Naive thymus-derived CD4-positive, alpha-beta T cell (primary cell): ENCODE measurements at regions not wholly inside any gene's neighbourhood (a gene's known extent, or its start where the extent isn't known, plus 50 kb on each side); places are given as distances from the start of the nearest gene placed in this dataset.

Experiments
- ATAC-seq: fragments of 150-1000 bp; cut with Tn5 transposase; 2 replicates; pipeline ENCODE4 v1.10.0; 2021; ENCODE audit warnings: mild to moderate bottlenecking, moderate library complexity
- CTCF ChIA-PET: fragments of 350-600 bp; sonication (Branson Sonifier 250); formaldehyde crosslinking; loops from one replicate; lab custom pipeline; 2021; ENCODE audit warnings: antibody characterized with exemption; lab: Charles Lee
- POLR2A ChIA-PET: fragments of 350-600 bp; sonication (Branson Sonifier 250); formaldehyde crosslinking; loops from one replicate; lab custom pipeline; 2021; ENCODE audit warnings: antibody characterized with exemption, inconsistent platforms; lab: Charles Lee
- DNase-seq, 9 donors: peaks; one replicate each; pipeline versions ENCODE4 v3.0.0 to v3.0.0-alpha.2; 2020 to 2022; ENCODE audit warnings: mixed read lengths in 1 of 9
- H3K27ac ChIP-seq: one replicate; pipeline ENCODE4 v1.7.0; 2013; ENCODE audit warnings: mild to moderate bottlenecking, low read depth, low read length, moderate library complexity
- H3K27me3 ChIP-seq, 2 donors: one replicate each; pipeline ENCODE4 v1.7.0; 2013; ENCODE audit warnings: low read length in 2 of 2, mild to moderate bottlenecking in 2 of 2, moderate library complexity in 2 of 2; ENCODE audit not compliant: control insufficient read depth in 2 of 2, insufficient read depth in 2 of 2
- H3K36me3 ChIP-seq, 3 experiments: 1 replicate in 2 of 3; 2 replicates in 1 of 3; pipeline ENCODE4 v1.7.0; 2013; ENCODE audit warnings: low read length in 3 of 3, mild to moderate bottlenecking in 3 of 3, moderate library complexity in 1 of 3; ENCODE audit not compliant: insufficient read depth in 3 of 3, control insufficient read depth in 2 of 3
- H3K4me1 ChIP-seq, 2 donors: one replicate each; pipeline ENCODE4 v1.7.0; 2013; ENCODE audit warnings: low read length in 2 of 2, mild to moderate bottlenecking in 2 of 2, moderate library complexity in 1 of 2; ENCODE audit not compliant: control insufficient read depth in 2 of 2, insufficient read depth in 2 of 2
- H3K4me3 ChIP-seq: 2 replicates; pipeline ENCODE4 v1.7.0; 2013; ENCODE audit warnings: mild to moderate bottlenecking, low read length
- H3K9me3 ChIP-seq, 3 experiments: 1 replicate in 2 of 3; 2 replicates in 1 of 3; pipeline ENCODE4 v1.7.0; 2013; ENCODE audit warnings: low read length in 3 of 3; ENCODE audit not compliant: control insufficient read depth in 2 of 3
- H3K27ac Mint-ChIP-seq, 9 donors: one replicate each; pipeline ENCODE4 v1.8.0; 2020 to 2022; ENCODE audit warnings: mixed read lengths in 9 of 9, mild to moderate bottlenecking in 8 of 9, moderate library complexity in 5 of 9, inconsistent platforms in 2 of 9
- H3K27me3 Mint-ChIP-seq, 5 donors: one replicate each; pipeline ENCODE4 v1.8.0; 2021 to 2022; ENCODE audit warnings: mixed read lengths in 5 of 5, mild to moderate bottlenecking in 1 of 5
- H3K36me3 Mint-ChIP-seq, 5 donors: one replicate each; pipeline ENCODE4 v1.8.0; 2020 to 2022; ENCODE audit warnings: mixed read lengths in 5 of 5, mild to moderate bottlenecking in 3 of 5, inconsistent platforms in 1 of 5
- H3K4me1 Mint-ChIP-seq, 7 donors: one replicate each; pipeline ENCODE4 v1.8.0; 2020 to 2022; ENCODE audit warnings: mixed read lengths in 7 of 7, mild to moderate bottlenecking in 3 of 7, inconsistent platforms in 1 of 7
- H3K4me3 Mint-ChIP-seq, 10 donors: one replicate each; pipeline ENCODE4 v1.8.0; 2020 to 2022; ENCODE audit warnings: mild to moderate bottlenecking in 10 of 10, mixed read lengths in 10 of 10, moderate library complexity in 6 of 10, inconsistent platforms in 2 of 10
- H3K9me3 Mint-ChIP-seq, 11 donors: one replicate each; pipeline ENCODE4 v1.8.0; 2020 to 2022; ENCODE audit warnings: mixed read lengths in 11 of 11, mild to moderate bottlenecking in 4 of 11, inconsistent platforms in 1 of 11, moderate library complexity in 1 of 11
- intact Hi-C, 2 donors: fragments of 100-400 bp; cut with micrococcal nuclease; formaldehyde crosslinking; loops; one replicate each; pipeline ENCODE4 v1.15.1; 2023

GRCh38 chr11:37647767-37648166, 1049.7 kb upstream of the RAG2 start:
- ATAC-seq: no peak
- POLR2A ChIA-PET: no interaction called here
- no peak for DNase-seq

DNA sequence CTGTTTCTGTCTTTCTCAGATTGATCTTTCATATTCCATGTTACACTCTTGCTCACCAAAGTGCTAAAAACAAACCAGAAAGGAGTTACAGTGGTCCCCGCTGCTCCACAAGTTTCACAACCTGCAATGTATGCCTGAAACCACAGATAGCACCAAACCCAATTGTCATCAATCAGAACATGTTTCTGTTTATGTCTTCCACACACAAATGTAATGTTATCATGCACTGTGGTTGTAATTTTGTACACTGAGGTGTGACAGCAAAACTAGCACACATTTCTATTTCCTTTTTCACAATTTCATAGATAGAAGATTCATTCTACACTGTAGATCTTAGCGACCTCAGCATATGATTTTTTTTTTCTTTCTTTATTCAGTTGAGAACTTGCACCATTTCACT, 1045.9 kb upstream of the RAG2 start:
- Mint-ChIP-seq H3K4me1 (peaks cover 0 to 4% (median 0%) of the 10 kb centered on the region in 7 donors), H3K4me3 (peak overlapping the region in 1 of 10 donors; percentile 6), H3K27me3 (no peaks in the 10 kb centered on the region), H3K36me3 (no peaks in the 10 kb centered on the region), H3K27ac (no peak overlapping the region), H3K9me3 (peaks cover 0 to 18% (median 3%) of the 10 kb centered on the region in 11 donors)
- POLR2A ChIA-PET: no interaction called here
- Histone ChIP-seq H3K27ac (no peak overlapping the region), H3K4me1 (no peaks in the 10 kb centered on the region), H3K4me3 (no peak overlapping the region), H3K36me3 (no peaks in the 10 kb centered on the region), H3K9me3 (no peaks in the 10 kb centered on the region), H3K27me3 (no peaks in the 10 kb centered on the region)
- DNase-seq (no peak), ATAC-seq (no peak)
- intact Hi-C loops: no loop called here
- CTCF ChIA-PET: no interaction called here

More at GRCh38 chr11:37647767-37648166, 1049.7 kb upstream of the RAG2 start:
- H3K4me1 ChIP-seq: no peaks in the 10 kb centered on the region
- Mint-ChIP-seq H3K27me3 (no peaks in the 10 kb centered on the region), H3K4me3 (no peak overlapping the region), H3K36me3 (no peaks in the 10 kb centered on the region), H3K4me1 (peaks cover 0 to 4% (median 0%) of the 10 kb centered on the region in 7 donors), H3K9me3 (peaks cover 0 to 18% (median 6%) of the 10 kb centered on the region in 11 donors), H3K27ac (no peak overlapping the region)
- CTCF ChIA-PET: no interaction called here
- no peak overlapping the region for H3K27ac ChIP-seq
- intact Hi-C loops: no loop called here
- H3K9me3 ChIP-seq: no peaks in the 10 kb centered on the region
- H3K27me3 ChIP-seq: no peaks in the 10 kb centered on the region
- H3K36me3 ChIP-seq: no peaks in the 10 kb centered on the region
- H3K4me3 ChIP-seq: no peak overlapping the region

GRCh38 chr11:37642296-37642695, 1044.3 kb upstream of the RAG2 start:
- Histone ChIP-seq H3K4me1 (no peaks in the 10 kb centered on the region), H3K36me3 (no peaks in the 10 kb centered on the region), H3K27me3 (no peaks in the 10 kb centered on the region), H3K4me3 (no peak overlapping the region), H3K9me3 (no peaks in the 10 kb centered on the region), H3K27ac (no peak overlapping the region)
- intact Hi-C loops: no loop called here
- Mint-ChIP-seq H3K27ac (no peak overlapping the region), H3K36me3 (no peaks in the 10 kb centered on the region), H3K9me3 (peaks cover 0 to 23% (median 6%) of the 10 kb centered on the region in 11 donors), H3K4me3 (no peak overlapping the region), H3K4me1 (peaks cover 0 to 4% (median 0%) of the 10 kb centered on the region in 7 donors), H3K27me3 (no peaks in the 10 kb centered on the region)
- ATAC-seq (no peak), DNase-seq (no peak)
- ChIA-PET POLR2A (no interaction called here), CTCF (no interaction called here)

- no peak overlapping the region for H3K27ac ChIP-seq
- no peaks in the 10 kb centered on the region for H3K4me1 Mint-ChIP-seq
Observed at GRCh38 chr11:37632748-37633147, 1034.7 kb upstream of the RAG2 start.

DNA sequence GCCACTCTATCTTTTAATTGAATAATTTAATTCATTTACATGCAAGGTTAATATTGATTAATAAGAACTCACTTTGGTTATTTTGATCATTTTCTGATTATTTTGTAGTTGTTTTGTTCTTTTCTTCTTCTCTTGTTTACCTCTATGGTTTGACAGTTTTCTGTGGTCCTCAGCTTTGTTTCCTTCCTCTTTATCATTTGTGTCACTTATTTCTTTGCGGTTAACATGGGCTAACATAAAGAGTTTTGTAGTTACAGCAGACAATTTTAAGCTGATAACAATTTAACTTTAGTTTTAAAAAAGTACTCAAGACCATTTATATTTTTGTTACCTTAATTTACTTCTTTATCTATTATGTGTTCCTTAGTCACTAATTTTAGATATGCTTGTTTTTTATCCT, 1032.8 kb upstream of the RAG2 start:
- peaks cover 0 to 32% (median 4%) of the 10 kb centered on the region in 11 donors for H3K9me3 Mint-ChIP-seq
- CTCF ChIA-PET: no interaction called here
- H3K27me3 Mint-ChIP-seq: no peaks in the 10 kb centered on the region

More at GRCh38 chr11:37632748-37633147, 1034.7 kb upstream of the RAG2 start:
- DNase-seq (no peak), ATAC-seq (no peak)
- H3K9me3 ChIP-seq: no peaks in the 10 kb centered on the region
- Mint-ChIP-seq H3K4me3 (no peak overlapping the region), H3K36me3 (no peaks in the 10 kb centered on the region), H3K27ac (no peak overlapping the region), H3K9me3 (peaks cover 0 to 25% (median 4%) of the 10 kb centered on the region in 11 donors), H3K27me3 (no peaks in the 10 kb centered on the region)
- no peak overlapping the region for H3K4me3 ChIP-seq
- no peaks in the 10 kb centered on the region for H3K4me1 ChIP-seq
- intact Hi-C loops: no loop called here
- CTCF ChIA-PET: no interaction called here
- POLR2A ChIA-PET: no interaction called here
- H3K27me3 ChIP-seq: no peaks in the 10 kb centered on the region
- no peaks in the 10 kb centered on the region for H3K36me3 ChIP-seq

GRCh38 chr11:37623778-37624177, 1025.7 kb upstream of the RAG2 start:
- no peak for DNase-seq
- H3K36me3 Mint-ChIP-seq: no peaks in the 10 kb centered on the region
- H3K9me3 Mint-ChIP-seq: peaks cover 1 to 19% (median 7%) of the 10 kb centered on the region in 11 donors
- no peaks in the 10 kb centered on the region for H3K36me3 ChIP-seq
- intact Hi-C loops: no loop called here
- no peaks in the 10 kb centered on the region for H3K4me1 Mint-ChIP-seq
- no peaks in the 10 kb centered on the region for H3K27me3 Mint-ChIP-seq
- ChIA-PET CTCF (no interaction called here), POLR2A (no interaction called here)
- no peak overlapping the region for H3K4me3 ChIP-seq
- H3K4me3 Mint-ChIP-seq: no peak overlapping the region
- H3K27ac ChIP-seq: no peak overlapping the region
- H3K27ac Mint-ChIP-seq: no peak overlapping the region
- H3K27me3 ChIP-seq: no peaks in the 10 kb centered on the region
- no peak for ATAC-seq
- H3K4me1 ChIP-seq: no peaks in the 10 kb centered on the region
- H3K9me3 ChIP-seq: no peaks in the 10 kb centered on the region

More for the DNA sequence above, 1032.8 kb upstream of the RAG2 start:
- peak overlapping the region in 1 of 10 donors; percentile 9 for H3K4me3 Mint-ChIP-seq
- no peak overlapping the region for H3K27ac ChIP-seq
- no peak for DNase-seq
- intact Hi-C loops: no loop called here
- no peak overlapping the region for H3K27ac Mint-ChIP-seq
- H3K4me1 ChIP-seq: no peaks in the 10 kb centered on the region
- POLR2A ChIA-PET: no interaction called here
- H3K4me3 ChIP-seq: no peak overlapping the region
- ATAC-seq: no peak
- H3K9me3 ChIP-seq: no peaks in the 10 kb centered on the region
- no peaks in the 10 kb centered on the region for H3K36me3 Mint-ChIP-seq
- no peaks in the 10 kb centered on the region for H3K4me1 Mint-ChIP-seq
- no peaks in the 10 kb centered on the region for H3K36me3 ChIP-seq
- H3K27me3 ChIP-seq: no peaks in the 10 kb centered on the region

- Histone ChIP-seq H3K4me1 (no peaks in the 10 kb centered on the region), H3K9me3 (no peaks in the 10 kb centered on the region), H3K4me3 (no peak overlapping the region), H3K36me3 (no peaks in the 10 kb centered on the region), H3K27me3 (no peaks in the 10 kb centered on the region), H3K27ac (no peak overlapping the region)
- ChIA-PET POLR2A (no interaction called here), CTCF (interaction anchor here (0.6 kb wide), 1 partner anchor 131 kb away, joined by 3 read pairs; no protein-coding TSS in a partner anchor)
- Mint-ChIP-seq H3K27ac (no peak overlapping the region), H3K4me1 (no peaks in the 10 kb centered on the region), H3K4me3 (no peak overlapping the region), H3K36me3 (no peaks in the 10 kb centered on the region), H3K27me3 (no peaks in the 10 kb centered on the region), H3K9me3 (peaks cover 2 to 21% (median 13%) of the 10 kb centered on the region in 11 donors)
- DNase-seq: no peak
- intact Hi-C loops: no loop called here
- ATAC-seq: no peak
Observed at GRCh38 chr11:37621662-37622061, 1023.6 kb upstream of the RAG2 start.
